ENCODE measurements at regions not wholly inside any gene's neighbourhood (a gene's known extent, or its start where the extent isn't known, plus 50 kb on each side); places are given as distances from the start of the nearest gene placed in this dataset.

- no peak overlapping the region for H3K4me3 Mint-ChIP-seq (ENCODE audit: unreplicated experiment)
- TF ChIP-seq, protein P1, sequence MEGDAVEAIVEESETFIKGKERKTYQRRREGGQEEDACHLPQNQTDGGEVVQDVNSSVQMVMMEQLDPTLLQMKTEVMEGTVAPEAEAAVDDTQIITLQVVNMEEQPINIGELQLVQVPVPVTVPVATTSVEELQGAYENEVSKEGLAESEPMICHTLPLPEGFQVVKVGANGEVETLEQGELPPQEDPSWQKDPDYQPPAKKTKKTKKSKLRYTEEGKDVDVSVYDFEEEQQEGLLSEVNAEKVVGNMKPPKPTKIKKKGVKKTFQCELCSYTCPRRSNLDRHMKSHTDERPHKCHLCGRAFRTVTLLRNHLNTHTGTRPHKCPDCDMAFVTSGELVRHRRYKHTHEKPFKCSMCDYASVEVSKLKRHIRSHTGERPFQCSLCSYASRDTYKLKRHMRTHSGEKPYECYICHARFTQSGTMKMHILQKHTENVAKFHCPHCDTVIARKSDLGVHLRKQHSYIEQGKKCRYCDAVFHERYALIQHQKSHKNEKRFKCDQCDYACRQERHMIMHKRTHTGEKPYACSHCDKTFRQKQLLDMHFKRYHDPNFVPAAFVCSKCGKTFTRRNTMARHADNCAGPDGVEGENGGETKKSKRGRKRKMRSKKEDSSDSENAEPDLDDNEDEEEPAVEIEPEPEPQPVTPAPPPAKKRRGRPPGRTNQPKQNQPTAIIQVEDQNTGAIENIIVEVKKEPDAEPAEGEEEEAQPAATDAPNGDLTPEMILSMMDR (IDR thresholded peaks at IDR 0.05; ENCODE audit: unreplicated experiment), result no peak
Measured at GRCh38 chr13:91169321-91170050, 178.0 kb upstream of the MIR17HG start.

DNA sequence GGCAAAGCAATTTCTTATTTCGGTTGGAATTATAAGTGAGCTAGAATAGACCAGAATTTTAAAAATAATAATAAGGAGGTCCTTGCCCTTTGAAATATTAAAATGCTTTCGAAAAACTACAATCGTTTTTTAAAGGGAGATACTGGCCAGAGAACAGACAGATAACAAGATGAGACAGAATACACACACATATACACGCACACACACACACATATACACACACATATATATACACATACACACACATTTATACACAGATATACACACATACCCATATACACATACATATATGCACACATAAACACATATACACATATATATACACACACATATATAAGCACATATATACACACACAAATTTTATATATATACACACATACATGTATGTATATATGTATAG, 175.3 kb upstream of the MIR17HG start:
- Mint-ChIP-seq H3K36me3 (ENCODE audit: low read depth, unreplicated experiment) (no peaks in the 10 kb centered on the region), H3K9me3 (ENCODE audit: unreplicated experiment) (no peaks in the 10 kb centered on the region), H3K4me1 (ENCODE audit: unreplicated experiment) (peaks cover 2% of the 10 kb centered on the region), H3K4me3 (ENCODE audit: unreplicated experiment) (no peak overlapping the region), H3K27ac (ENCODE audit: unreplicated experiment) (no peak overlapping the region), H3K27me3 (ENCODE audit: unreplicated experiment) (no peaks in the 10 kb centered on the region)
- TF ChIP-seq, protein P1 (IDR thresholded peaks at IDR 0.05; ENCODE audit: unreplicated experiment), result no peak
- DNase-seq (ENCODE audit: low spot score), result no peak

More at GRCh38 chr13:91169321-91170050, 178.0 kb upstream of the MIR17HG start:
- no peak for DNase-seq (ENCODE audit: low spot score)
- Mint-ChIP-seq H3K4me1 (ENCODE audit: unreplicated experiment) (peaks cover under 1% of the 10 kb centered on the region), H3K27me3 (ENCODE audit: unreplicated experiment) (no peaks in the 10 kb centered on the region), H3K9me3 (ENCODE audit: unreplicated experiment) (no peaks in the 10 kb centered on the region), H3K36me3 (ENCODE audit: low read depth, unreplicated experiment) (no peaks in the 10 kb centered on the region), H3K27ac (ENCODE audit: unreplicated experiment) (no peak overlapping the region)

DNA sequence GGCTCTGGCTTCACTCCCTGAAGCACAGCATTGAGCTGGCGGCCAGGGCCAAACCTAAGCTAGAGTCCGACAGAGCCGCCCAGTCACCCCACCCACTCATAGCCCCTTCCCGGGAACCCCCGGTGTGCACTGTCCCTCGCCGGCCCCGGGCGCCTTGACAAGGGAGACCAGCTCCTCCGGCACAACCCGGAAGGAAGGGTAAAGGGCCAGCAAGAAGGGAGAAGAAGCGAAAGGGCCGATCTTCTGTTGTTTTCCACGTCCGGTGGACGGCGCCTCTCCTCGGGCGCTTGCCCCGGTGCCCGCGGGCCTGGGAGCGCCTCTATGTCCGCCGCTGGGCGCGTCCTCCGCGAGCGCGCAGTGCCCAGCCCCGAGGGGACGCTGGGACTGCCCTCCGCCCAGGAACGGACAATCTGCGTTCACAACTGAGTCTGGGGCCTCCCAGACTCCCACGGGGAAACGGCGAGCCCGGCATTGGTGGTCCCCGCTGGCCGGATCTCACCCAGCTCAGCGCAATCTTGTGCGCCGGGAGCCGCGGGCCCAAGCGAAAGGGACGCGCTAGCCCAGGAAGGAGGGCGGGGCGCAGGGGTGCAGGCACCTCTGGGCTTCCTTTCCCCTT, 172.5 kb upstream of the MIR17HG start:
- Mint-ChIP-seq H3K27me3 (ENCODE audit: unreplicated experiment) (no peaks in the 10 kb centered on the region), H3K4me3 (ENCODE audit: unreplicated experiment) (peak overlapping the region; percentile 91)

GRCh38 chr13:91178099-91178498, 169.4 kb upstream of the MIR17HG start:
- Mint-ChIP-seq H3K27ac (ENCODE audit: unreplicated experiment) (no peak overlapping the region), H3K27me3 (ENCODE audit: unreplicated experiment) (no peaks in the 10 kb centered on the region), H3K36me3 (ENCODE audit: low read depth, unreplicated experiment) (no peaks in the 10 kb centered on the region), H3K9me3 (ENCODE audit: unreplicated experiment) (no peaks in the 10 kb centered on the region), H3K4me1 (ENCODE audit: unreplicated experiment) (peaks cover 2% of the 10 kb centered on the region), H3K4me3 (ENCODE audit: unreplicated experiment) (no peak overlapping the region)
- DNase-seq (ENCODE audit: low spot score), result no peak
- TF ChIP-seq, protein P1 (IDR thresholded peaks at IDR 0.05; ENCODE audit: unreplicated experiment), result no peak

More for the DNA sequence above, 172.5 kb upstream of the MIR17HG start:
- Mint-ChIP-seq H3K27ac (ENCODE audit: unreplicated experiment) (peak overlapping the region; percentile 64), H3K9me3 (ENCODE audit: unreplicated experiment) (no peaks in the 10 kb centered on the region), H3K4me1 (ENCODE audit: unreplicated experiment) (peaks cover 2% of the 10 kb centered on the region), H3K36me3 (ENCODE audit: low read depth, unreplicated experiment) (no peaks in the 10 kb centered on the region)
- DNase-seq (ENCODE audit: low spot score), result peak; percentile 30
- TF ChIP-seq, protein P1 (IDR thresholded peaks at IDR 0.05; ENCODE audit: unreplicated experiment), result no peak

GRCh38 chr13:91181892-91182291, 165.6 kb upstream of the MIR17HG start:
- no peaks in the 10 kb centered on the region for H3K27me3 Mint-ChIP-seq (ENCODE audit: unreplicated experiment)

More at GRCh38 chr13:91181892-91182291, 165.6 kb upstream of the MIR17HG start:
- H3K27ac Mint-ChIP-seq (ENCODE audit: unreplicated experiment), result no peak overlapping the region
- H3K4me1 Mint-ChIP-seq (ENCODE audit: unreplicated experiment), result no peaks in the 10 kb centered on the region
- no peaks in the 10 kb centered on the region for H3K9me3 Mint-ChIP-seq (ENCODE audit: unreplicated experiment)
- TF ChIP-seq, protein P1 (IDR thresholded peaks at IDR 0.05; ENCODE audit: unreplicated experiment), result no peak
- H3K4me3 Mint-ChIP-seq (ENCODE audit: unreplicated experiment), result no peak overlapping the region
- no peaks in the 10 kb centered on the region for H3K36me3 Mint-ChIP-seq (ENCODE audit: low read depth, unreplicated experiment)
- DNase-seq (ENCODE audit: low spot score), result no peak
